CD4-positive, alpha-beta memory T cell (primary cell): ENCODE measurements at regions not wholly inside any gene's neighbourhood (a gene's known extent, or its start where the extent isn't known, plus 50 kb on each side); places are given as distances from the start of the nearest gene placed in this dataset.

Source experiments
- CTCF ChIA-PET: fragments of 350-600 bp; sonication (Branson Sonifier 250); formaldehyde crosslinking; loops from one replicate; lab custom pipeline; 2021; ENCODE audit warnings: inconsistent platforms; ENCODE audit not compliant: partially characterized antibody; lab: Charles Lee
- POLR2A ChIA-PET: fragments of 350-600 bp; sonication (Branson Sonifier 250); formaldehyde crosslinking; loops from one replicate; lab custom pipeline; 2021; ENCODE audit not compliant: partially characterized antibody; lab: Charles Lee
- DNase-seq, 5 donors: peaks; one replicate each; pipeline versions ENCODE4 v3.0.0 to v3.0.0-alpha.2; 2020 to 2022; ENCODE audit warnings: mixed read lengths in 1 of 5
- H3K27ac ChIP-seq: one replicate; pipeline ENCODE4 v1.7.0; 2013; ENCODE audit warnings: low read depth, low read length
- H3K27me3 ChIP-seq: 2 replicates; pipeline ENCODE4 v1.7.0; 2013; ENCODE audit warnings: mild to moderate bottlenecking, low read length, moderate library complexity; ENCODE audit not compliant: insufficient read depth
- H3K36me3 ChIP-seq: 2 replicates; pipeline ENCODE4 v1.7.0; 2013; ENCODE audit warnings: mild to moderate bottlenecking, low read length, moderate library complexity; ENCODE audit not compliant: insufficient read depth
- H3K4me1 ChIP-seq: 2 replicates; pipeline ENCODE4 v1.7.0; 2013; ENCODE audit warnings: mild to moderate bottlenecking, low read length, moderate library complexity; ENCODE audit not compliant: insufficient read depth
- H3K4me3 ChIP-seq, 2 donors: one replicate each; pipeline ENCODE4 v1.7.0; 2013; ENCODE audit warnings: low read length in 2 of 2, mild to moderate bottlenecking in 1 of 2
- H3K9me3 ChIP-seq, 2 donors: one replicate each; pipeline ENCODE4 v1.7.0; 2013; ENCODE audit warnings: low read length in 2 of 2, control low read depth in 1 of 2; ENCODE audit not compliant: control insufficient read depth in 1 of 2
- H3K27ac Mint-ChIP-seq, 7 donors: one replicate each; pipeline ENCODE4 v1.8.0; 2020 to 2021; ENCODE audit warnings: mixed read lengths in 7 of 7, mild to moderate bottlenecking in 6 of 7, inconsistent platforms in 3 of 7, moderate library complexity in 3 of 7
- H3K27me3 Mint-ChIP-seq, 2 donors: one replicate each; pipeline ENCODE4 v1.8.0; 2020 to 2021; ENCODE audit warnings: mixed read lengths in 2 of 2
- H3K36me3 Mint-ChIP-seq, 2 donors: one replicate each; pipeline ENCODE4 v1.8.0; 2020 to 2021; ENCODE audit warnings: mixed read lengths in 2 of 2, inconsistent platforms in 1 of 2, mild to moderate bottlenecking in 1 of 2
- H3K4me1 Mint-ChIP-seq, 4 donors: one replicate each; pipeline ENCODE4 v1.8.0; 2020 to 2021; ENCODE audit warnings: mixed read lengths in 4 of 4, mild to moderate bottlenecking in 1 of 4
- H3K4me3 Mint-ChIP-seq, 8 donors: one replicate each; pipeline ENCODE4 v1.8.0; 2020 to 2021; ENCODE audit warnings: mixed read lengths in 8 of 8, mild to moderate bottlenecking in 7 of 8, moderate library complexity in 6 of 8, inconsistent platforms in 3 of 8
- H3K9me3 Mint-ChIP-seq, 8 donors: one replicate each; pipeline ENCODE4 v1.8.0; 2020 to 2021; ENCODE audit warnings: mixed read lengths in 8 of 8, mild to moderate bottlenecking in 5 of 8, inconsistent platforms in 3 of 8, moderate library complexity in 1 of 8
- intact Hi-C: fragments of 100-400 bp; cut with micrococcal nuclease; formaldehyde crosslinking; loops from one replicate; pipeline ENCODE4 v1.15.1; 2023

GRCh38 chr15:70557521-70558258 is 205.7 kb downstream of the UACA start:
- no peak for DNase-seq
- peaks cover 64% of the 10 kb centered on the region for H3K4me1 ChIP-seq
- CTCF ChIA-PET = interaction anchor here (1.4 to 2.7 kb wide), 2 partner anchors 28 to 70 kb away, joined by 3 to 7 read pairs; no protein-coding TSS in a partner anchor
- intact Hi-C loops = loop anchor here (10.0 kb wide), 1 partner anchor 117 kb away; no protein-coding TSS in a partner anchor
- no peaks in the 10 kb centered on the region for H3K27me3 Mint-ChIP-seq
- no peak overlapping the region for H3K4me3 ChIP-seq
- no peak overlapping the region for H3K27ac ChIP-seq
- H3K36me3 ChIP-seq = no peaks in the 10 kb centered on the region
- no peak overlapping the region for H3K27ac Mint-ChIP-seq
- H3K36me3 Mint-ChIP-seq = no peaks in the 10 kb centered on the region
- no peak overlapping the region for H3K4me3 Mint-ChIP-seq
- POLR2A ChIA-PET = interaction anchor here (2.4 to 2.8 kb wide), 2 partner anchors 22 kb away, joined by 9 to 20 read pairs; no protein-coding TSS in a partner anchor
- no peaks in the 10 kb centered on the region for H3K9me3 Mint-ChIP-seq
- H3K9me3 ChIP-seq = no peaks in the 10 kb centered on the region
- H3K27me3 ChIP-seq = no peaks in the 10 kb centered on the region
- peaks cover 0 to 13% (median 4%) of the 10 kb centered on the region in 4 donors for H3K4me1 Mint-ChIP-seq

GRCh38 chr15:70556779-70557178 is 206.6 kb downstream of the UACA start:
- peaks cover 0 to 11% (median 4%) of the 10 kb centered on the region in 4 donors for H3K4me1 Mint-ChIP-seq
- H3K27me3 Mint-ChIP-seq = no peaks in the 10 kb centered on the region
- DNase-seq = no peak
- H3K9me3 Mint-ChIP-seq = peaks cover 0 to 2% (median 0%) of the 10 kb centered on the region in 8 donors
- H3K4me3 Mint-ChIP-seq = no peak overlapping the region
- intact Hi-C loops = loop anchor here (10.0 kb wide), 1 partner anchor 118 kb away; no protein-coding TSS in a partner anchor
- no peak overlapping the region for H3K27ac Mint-ChIP-seq
- Histone ChIP-seq H3K4me3 (no peak overlapping the region), H3K27ac (no peak overlapping the region), H3K4me1 (peaks cover 63% of the 10 kb centered on the region), H3K36me3 (no peaks in the 10 kb centered on the region), H3K9me3 (no peaks in the 10 kb centered on the region), H3K27me3 (no peaks in the 10 kb centered on the region)
- no peaks in the 10 kb centered on the region for H3K36me3 Mint-ChIP-seq
- ChIA-PET CTCF (no interaction called here), POLR2A (interaction anchor here (0.8 to 2.8 kb wide), 3 partner anchors 21 to 68 kb away, joined by 3 to 9 read pairs (median 4); no protein-coding TSS in a partner anchor)

- no peak overlapping the region for H3K27ac ChIP-seq
- H3K4me1 ChIP-seq = peaks cover 58% of the 10 kb centered on the region
- Mint-ChIP-seq H3K36me3 (no peaks in the 10 kb centered on the region), H3K4me1 (peaks cover 0 to 11% (median 4%) of the 10 kb centered on the region in 4 donors), H3K27ac (no peak overlapping the region), H3K27me3 (no peaks in the 10 kb centered on the region), H3K4me3 (no peak overlapping the region), H3K9me3 (peaks cover 0 to 2% (median 0%) of the 10 kb centered on the region in 8 donors)
- ChIA-PET POLR2A (interaction anchor here (0.8 to 2.8 kb wide), 4 partner anchors 21 to 68 kb away, joined by 3 to 9 read pairs (median 4); no protein-coding TSS in a partner anchor), CTCF (no interaction called here)
- H3K36me3 ChIP-seq = no peaks in the 10 kb centered on the region
- intact Hi-C loops = loop anchor here (10.0 kb wide), 1 partner anchor 119 kb away; no protein-coding TSS in a partner anchor
- H3K27me3 ChIP-seq = no peaks in the 10 kb centered on the region
- DNase-seq = no peak
- H3K9me3 ChIP-seq = no peaks in the 10 kb centered on the region
- no peak overlapping the region for H3K4me3 ChIP-seq
Observed at GRCh38 chr15:70556151-70556741, 207.1 kb downstream of the UACA start.

GRCh38 chr15:70555713-70556112 is 207.6 kb downstream of the UACA start:
- Mint-ChIP-seq H3K9me3 (peaks cover 0 to 2% (median 0%) of the 10 kb centered on the region in 8 donors), H3K4me1 (peaks cover 0 to 8% (median 4%) of the 10 kb centered on the region in 4 donors), H3K4me3 (no peak overlapping the region), H3K27me3 (no peaks in the 10 kb centered on the region), H3K36me3 (no peaks in the 10 kb centered on the region), H3K27ac (no peak overlapping the region)
- intact Hi-C loops = loop anchor here (10.0 kb wide), 1 partner anchor 119 kb away; no protein-coding TSS in a partner anchor
- ChIA-PET POLR2A (interaction anchor here (1.6 to 2.8 kb wide), 2 partner anchors 20 to 64 kb away, joined by 4 to 9 read pairs; no protein-coding TSS in a partner anchor), CTCF (no interaction called here)
- no peak for DNase-seq
- Histone ChIP-seq H3K27me3 (no peaks in the 10 kb centered on the region), H3K36me3 (no peaks in the 10 kb centered on the region), H3K9me3 (no peaks in the 10 kb centered on the region), H3K4me3 (no peak overlapping the region), H3K27ac (no peak overlapping the region), H3K4me1 (peaks cover 52% of the 10 kb centered on the region)

GRCh38 chr15:70547846-70548487 is 215.4 kb downstream of the UACA start:
- H3K4me3 ChIP-seq = no peak overlapping the region
- CTCF ChIA-PET = interaction anchor here (1.4 kb wide), 1 partner anchor 13 kb away, joined by 3 read pairs; no protein-coding TSS in a partner anchor

GRCh38 chr15:70545526-70545925 is 217.8 kb downstream of the UACA start:
- intact Hi-C loops = no loop called here
- H3K27ac Mint-ChIP-seq = no peak overlapping the region

More at GRCh38 chr15:70547846-70548487, 215.4 kb downstream of the UACA start:
- intact Hi-C loops = no loop called here
- H3K27ac Mint-ChIP-seq = peak overlapping the region in 1 of 7 donors; percentile 14
- no peak overlapping the region for H3K27ac ChIP-seq
- no peaks in the 10 kb centered on the region for H3K4me1 ChIP-seq
- no peaks in the 10 kb centered on the region for H3K36me3 ChIP-seq
- peaks cover 0 to 2% (median 0%) of the 10 kb centered on the region in 8 donors for H3K9me3 Mint-ChIP-seq
- H3K36me3 Mint-ChIP-seq = no peaks in the 10 kb centered on the region
- no peaks in the 10 kb centered on the region for H3K9me3 ChIP-seq
- POLR2A ChIA-PET = no interaction called here
- no peak overlapping the region for H3K4me3 Mint-ChIP-seq
- no peak for DNase-seq
- H3K27me3 Mint-ChIP-seq = no peaks in the 10 kb centered on the region
- no peaks in the 10 kb centered on the region for H3K27me3 ChIP-seq
- peaks cover 6 to 23% (median 14%) of the 10 kb centered on the region in 4 donors for H3K4me1 Mint-ChIP-seq

More at GRCh38 chr15:70545526-70545925, 217.8 kb downstream of the UACA start:
- H3K9me3 Mint-ChIP-seq = peaks cover 0 to 2% (median 0%) of the 10 kb centered on the region in 8 donors
- Histone ChIP-seq H3K4me3 (no peak overlapping the region), H3K36me3 (no peaks in the 10 kb centered on the region), H3K27me3 (no peaks in the 10 kb centered on the region), H3K27ac (no peak overlapping the region), H3K9me3 (no peaks in the 10 kb centered on the region), H3K4me1 (no peaks in the 10 kb centered on the region)
- ChIA-PET POLR2A (interaction anchor here (1.3 kb wide), 1 partner anchor 10 kb away, joined by 5 read pairs; no protein-coding TSS in a partner anchor), CTCF (no interaction called here)
- H3K4me1 Mint-ChIP-seq = peaks cover 6 to 20% (median 14%) of the 10 kb centered on the region in 4 donors
- no peak for DNase-seq
- no peaks in the 10 kb centered on the region for H3K36me3 Mint-ChIP-seq
- peaks cover 0 to 2% of the 10 kb centered on the region in 2 donors for H3K27me3 Mint-ChIP-seq
- no peak overlapping the region for H3K4me3 Mint-ChIP-seq
